NCI-H1930 (cell line): ENCODE measurements at regions not wholly inside any gene's neighbourhood (a gene's known extent, or its start where the extent isn't known, plus 50 kb on each side); places are given as distances from the start of the nearest gene placed in this dataset.
"Not testable (repeated sequence)": the region's sequence is repeated elsewhere in the genome, so short reads cannot be mapped to it uniquely, and the experiment has no call there.

Source experiments
- DNase-seq, 2 experiments: peaks; one replicate each; lab custom pipeline; 2025; lab: John Stamatoyannopoulos, UW

- DNase-seq, result no peak
Measured at GRCh38 chr2:2662847-2663356, 331.8 kb upstream of the MYT1L start.

GRCh38 chr2:2662037-2662846, 331.2 kb upstream of the MYT1L start:
- DNase-seq, result no peak

GRCh38 chr2:2660789-2661355, 329.8 kb upstream of the MYT1L start:
- DNase-seq, result no peak

GRCh38 chr2:2657121-2657962, 326.3 kb upstream of the MYT1L start:
- no peak for DNase-seq

- no peak for DNase-seq
Measured at GRCh38 chr2:2656115-2657011, 325.3 kb upstream of the MYT1L start.

GRCh38 chr2:2655453-2656114, 324.5 kb upstream of the MYT1L start:
- DNase-seq, result no peak

GRCh38 chr2:2653231-2653630, 322.2 kb upstream of the MYT1L start:
- DNase-seq, result no peak

- DNase-seq, result no peak
Measured at GRCh38 chr2:2650608-2651375, 319.7 kb upstream of the MYT1L start.

- no peak for DNase-seq
Measured at GRCh38 chr2:2649109-2650072, 318.3 kb upstream of the MYT1L start.

GRCh38 chr2:2648094-2648493, 317.0 kb upstream of the MYT1L start:
- DNase-seq, result no peak

GRCh38 chr2:2647141-2647541, 316.1 kb upstream of the MYT1L start:
- DNase-seq, result no peak

GRCh38 chr2:2646433-2647051, 315.5 kb upstream of the MYT1L start:
- no peak for DNase-seq

GRCh38 chr2:2645162-2645855, 314.2 kb upstream of the MYT1L start:
- no peak for DNase-seq

- not testable (repeated sequence) for DNase-seq
Measured at GRCh38 chr2:2644751-2645150, 313.7 kb upstream of the MYT1L start.

GRCh38 chr2:2644040-2644439, 313.0 kb upstream of the MYT1L start:
- DNase-seq, result no peak

- no peak for DNase-seq
Measured at GRCh38 chr2:2642906-2643890, 312.1 kb upstream of the MYT1L start.
